GM19025 (cell line): ENCODE measurements at regions not wholly inside any gene's neighbourhood (a gene's known extent, or its start where the extent isn't known, plus 50 kb on each side); places are given as distances from the start of the nearest gene placed in this dataset.

ENCODE experiments used
- ATAC-seq: cut with Tn5 transposase; IDR thresholded peaks from one replicate; pipeline ENCODE4 v1.9.1; 2021; ENCODE audit warnings: mild to moderate bottlenecking, low read depth, moderate library complexity; ENCODE audit not compliant: unreplicated experiment

DNA sequence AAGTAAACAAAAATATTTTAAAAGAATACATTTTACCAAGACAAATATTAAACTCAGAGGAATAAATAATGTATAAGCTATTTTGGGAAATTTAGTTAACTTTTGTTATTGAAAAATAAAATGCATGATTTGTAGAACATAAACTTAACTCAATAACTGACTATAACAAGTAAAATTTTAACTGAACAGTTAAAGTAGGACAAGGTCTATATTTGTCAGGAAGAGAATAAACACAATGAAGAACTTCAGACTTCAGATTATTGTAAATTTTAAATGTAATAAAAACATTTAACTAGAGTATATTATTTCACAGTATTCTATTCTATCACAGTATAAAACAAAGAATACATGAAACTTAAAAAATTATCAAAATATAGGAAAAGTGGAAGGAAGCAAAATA lies 948.8 kb upstream of the USP15 start:
- ATAC-seq, result no peak

DNA sequence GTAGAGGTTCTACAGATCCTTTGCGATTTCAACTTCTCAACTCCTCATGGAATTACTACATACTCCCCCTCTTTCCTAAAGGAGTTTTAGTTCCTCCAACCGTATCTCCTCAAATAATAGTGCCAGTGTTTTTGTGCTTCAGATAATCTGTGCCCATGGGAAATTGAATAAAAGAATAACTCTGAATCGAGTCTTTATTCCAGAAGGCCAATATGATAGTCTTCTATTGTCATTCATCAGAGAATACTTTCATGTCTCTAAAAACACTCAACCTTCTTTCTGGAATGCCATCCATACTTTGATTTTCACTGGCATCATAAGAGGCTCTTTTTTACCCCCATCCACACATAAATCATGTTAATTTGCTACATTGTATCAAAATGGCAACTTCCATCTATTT lies 911.3 kb upstream of the USP15 start:
- no peak for ATAC-seq

DNA sequence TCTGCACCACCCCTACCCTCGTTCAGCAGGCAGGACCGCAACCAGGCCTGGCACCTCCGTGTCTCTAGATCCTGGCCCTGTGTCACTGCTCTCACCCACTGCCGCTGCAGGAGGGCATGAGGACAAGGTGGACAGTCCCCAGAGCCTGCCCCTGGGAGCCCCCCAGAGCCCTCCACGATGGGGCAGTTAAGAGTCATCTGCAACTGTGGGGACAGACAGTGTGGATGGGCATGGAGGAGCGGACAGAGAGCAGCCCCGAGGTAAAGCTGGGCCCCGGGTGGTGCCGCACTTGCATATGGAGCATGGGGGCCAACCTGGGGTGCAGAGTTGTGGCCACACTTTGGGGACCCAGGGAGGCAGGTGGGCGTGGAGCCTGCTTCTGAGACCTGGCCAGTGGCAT lies 905.1 kb upstream of the USP15 start:
- ATAC-seq, result no peak

DNA sequence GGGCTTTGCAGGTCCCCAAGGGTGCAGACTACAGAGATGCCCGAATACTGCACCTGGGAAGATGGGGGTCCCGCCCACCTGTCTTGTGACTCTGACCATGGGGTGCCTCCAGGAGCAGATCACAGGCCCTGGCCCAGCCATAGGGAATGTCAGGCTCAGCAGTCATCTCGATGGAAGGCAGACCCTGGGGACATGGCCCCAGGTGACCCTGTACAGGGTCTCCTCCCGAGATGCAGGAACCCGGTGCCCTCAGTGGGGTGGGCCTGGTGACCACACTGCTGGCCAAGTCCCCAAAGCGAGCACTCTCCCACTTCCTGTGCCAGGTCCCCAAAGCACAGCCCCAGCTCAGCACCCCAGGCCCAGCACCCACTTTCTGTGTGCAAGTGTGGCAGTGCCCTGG lies 903.7 kb upstream of the USP15 start:
- ATAC-seq, result no peak

DNA sequence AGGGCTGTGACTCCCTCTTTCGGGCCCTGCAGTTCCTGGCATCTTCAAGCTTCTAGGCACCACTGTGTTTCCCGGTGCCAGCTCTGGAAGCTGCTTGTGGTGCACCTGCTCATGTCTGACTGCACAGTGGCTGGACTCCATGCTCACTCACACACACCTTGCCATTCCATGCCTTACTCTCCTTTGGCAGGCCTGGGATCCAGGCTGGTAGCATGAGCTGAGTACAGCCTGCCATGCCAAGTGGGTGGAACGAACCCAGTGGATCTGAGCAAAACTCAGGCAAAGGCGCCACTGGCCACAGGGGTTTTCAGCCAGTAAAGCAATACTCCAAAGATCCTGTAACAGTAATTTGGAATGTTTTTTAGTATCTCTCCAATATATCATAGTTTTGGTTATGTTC lies 902.7 kb upstream of the USP15 start:
- ATAC-seq, result no peak

DNA sequence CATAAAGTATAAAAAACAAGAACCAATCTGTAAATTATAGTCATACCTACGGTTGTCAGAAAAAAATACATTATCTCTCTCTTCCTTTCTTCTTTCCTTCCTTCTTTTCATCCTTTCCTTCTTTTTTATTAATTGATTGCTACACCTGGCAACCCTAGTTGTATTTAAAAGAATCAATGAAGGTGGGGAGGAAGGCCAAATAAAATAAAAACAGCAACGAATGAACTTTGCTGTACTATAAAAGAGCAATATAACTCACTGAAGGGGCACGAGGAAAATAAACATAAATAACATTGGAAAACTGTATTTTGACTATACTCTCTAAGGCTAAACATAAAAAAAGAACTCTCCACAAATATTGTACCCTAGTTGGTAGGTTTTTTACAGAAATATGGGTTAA lies 898.2 kb upstream of the USP15 start:
- ATAC-seq, result no peak

DNA sequence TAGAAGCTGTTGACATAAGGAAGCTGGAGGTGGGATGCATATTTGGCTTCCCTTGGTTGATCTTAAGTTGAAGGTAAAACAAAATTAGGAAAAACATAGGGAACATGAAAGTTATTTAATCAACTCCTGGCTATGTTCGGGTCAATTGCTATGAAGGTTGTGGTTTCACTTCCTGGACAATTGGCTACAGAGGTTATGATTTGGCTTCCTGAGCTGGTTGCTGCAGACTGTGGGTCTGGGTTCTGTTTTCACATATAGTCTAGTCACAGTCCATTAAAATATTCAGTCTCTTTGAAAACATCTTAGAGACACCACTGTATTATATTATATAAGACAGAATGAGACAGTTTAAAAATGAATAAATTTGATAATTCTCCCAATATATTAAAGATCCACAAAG lies 895.2 kb upstream of the USP15 start:
- no peak for ATAC-seq

DNA sequence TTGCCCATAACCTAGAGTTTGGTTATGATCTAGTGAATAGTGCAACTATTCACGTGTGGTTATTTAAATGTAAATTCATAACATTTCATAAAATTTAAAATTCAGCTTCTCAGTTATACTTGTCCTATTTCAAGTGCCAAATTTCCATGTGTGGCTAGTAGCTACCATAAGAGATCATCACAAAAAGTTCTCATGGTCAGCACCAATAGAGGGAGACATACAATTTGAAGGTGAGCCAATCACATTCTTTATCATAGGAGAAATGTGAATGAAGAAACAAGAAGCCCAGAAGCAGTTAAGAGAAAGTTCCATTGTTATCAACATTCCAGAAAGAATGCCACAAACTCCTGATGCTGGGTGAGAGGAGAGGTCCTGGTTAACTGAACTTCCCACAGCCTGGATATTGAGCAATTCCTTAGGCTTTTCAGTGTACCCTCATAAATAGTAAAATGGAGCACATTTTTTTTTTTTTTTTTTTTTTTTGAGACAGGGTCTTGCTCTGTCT lies 892.9 kb upstream of the USP15 start:
- no peak for ATAC-seq

DNA sequence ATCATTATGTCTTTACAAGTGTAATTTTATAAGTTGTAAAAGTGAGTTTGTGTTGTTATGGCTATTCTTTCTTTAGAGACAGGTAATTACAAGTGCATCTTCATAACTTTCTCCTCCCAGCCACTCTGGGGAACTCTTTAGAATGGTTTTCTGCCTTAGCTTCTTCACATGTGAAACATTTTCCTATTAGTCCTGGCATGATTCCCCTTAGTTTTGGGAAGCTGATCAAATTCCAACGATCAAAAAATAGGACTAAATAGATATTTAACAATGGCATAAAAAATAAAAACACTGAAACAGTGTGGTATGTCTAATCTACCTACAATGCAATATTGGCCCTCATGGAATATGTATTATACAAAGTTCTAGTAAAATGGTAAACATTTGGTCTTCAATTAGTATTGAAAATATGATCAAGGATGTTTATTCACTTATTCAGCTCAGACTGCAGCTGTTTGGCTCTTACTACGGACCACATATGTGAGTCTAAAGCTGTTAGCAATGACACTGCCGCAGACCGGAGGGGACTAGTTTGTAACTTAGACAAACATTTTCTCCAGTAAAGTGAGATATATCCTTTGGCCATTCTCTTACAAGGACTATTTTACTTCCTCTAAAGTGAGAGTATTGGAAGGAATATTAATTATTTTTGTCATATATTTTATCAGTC lies 890.8 kb upstream of the USP15 start:
- ATAC-seq, result no peak

DNA sequence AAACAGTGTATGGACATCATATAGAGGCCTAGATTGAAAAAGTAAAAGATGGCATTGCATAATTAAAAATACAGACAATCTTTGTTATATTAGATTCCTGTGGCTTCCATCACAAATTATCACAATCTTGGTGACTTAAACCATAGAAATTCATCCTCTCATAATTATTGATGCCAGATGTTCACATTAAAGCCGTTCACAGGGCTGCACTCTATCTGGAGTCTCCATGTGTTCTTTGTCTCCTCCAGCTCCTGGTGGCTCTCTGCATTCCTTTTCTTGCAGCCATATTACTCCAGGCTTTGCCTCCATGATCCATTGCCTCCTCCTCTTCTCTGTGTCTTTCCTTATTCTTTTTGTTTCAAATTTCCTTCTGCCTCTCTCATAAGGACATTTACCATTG lies 875.7 kb upstream of the USP15 start:
- no peak for ATAC-seq

DNA sequence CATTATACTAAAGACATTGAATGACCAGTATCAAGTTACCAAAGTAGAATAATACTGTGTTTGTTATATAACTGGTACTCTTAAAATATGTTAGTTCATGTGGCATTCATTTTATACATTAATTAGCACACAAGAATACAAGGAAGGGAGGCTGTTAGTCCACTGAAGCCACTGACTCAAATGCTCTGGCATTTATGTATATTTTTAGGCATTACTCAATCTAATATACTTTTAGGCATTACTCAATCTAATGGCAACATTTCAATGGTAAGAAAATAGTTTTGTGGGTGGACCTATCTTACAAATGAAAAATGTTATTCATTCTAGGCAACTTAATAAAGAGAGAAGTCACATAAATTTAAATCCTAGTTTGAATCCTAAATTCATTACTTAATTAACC lies 874.4 kb upstream of the USP15 start:
- ATAC-seq, result no peak

DNA sequence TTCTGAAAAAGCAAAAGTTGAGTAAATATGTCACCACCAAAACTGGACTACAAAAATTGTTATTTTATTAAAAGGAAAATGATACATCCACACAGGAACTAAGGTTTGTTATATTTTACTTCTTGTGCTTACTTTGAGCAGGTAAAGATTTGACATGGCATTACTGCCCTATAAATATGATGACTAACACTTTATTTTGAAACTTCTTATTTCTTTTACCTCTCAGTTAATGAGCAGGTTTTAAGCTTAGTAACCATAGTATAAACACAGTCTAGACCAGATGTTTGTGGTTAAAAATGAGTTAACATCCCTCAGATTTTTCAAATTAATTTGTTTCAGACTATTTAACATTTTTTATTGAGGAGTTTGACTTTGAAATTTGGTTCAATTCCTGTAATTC lies 862.5 kb upstream of the USP15 start:
- ATAC-seq, result no peak

DNA sequence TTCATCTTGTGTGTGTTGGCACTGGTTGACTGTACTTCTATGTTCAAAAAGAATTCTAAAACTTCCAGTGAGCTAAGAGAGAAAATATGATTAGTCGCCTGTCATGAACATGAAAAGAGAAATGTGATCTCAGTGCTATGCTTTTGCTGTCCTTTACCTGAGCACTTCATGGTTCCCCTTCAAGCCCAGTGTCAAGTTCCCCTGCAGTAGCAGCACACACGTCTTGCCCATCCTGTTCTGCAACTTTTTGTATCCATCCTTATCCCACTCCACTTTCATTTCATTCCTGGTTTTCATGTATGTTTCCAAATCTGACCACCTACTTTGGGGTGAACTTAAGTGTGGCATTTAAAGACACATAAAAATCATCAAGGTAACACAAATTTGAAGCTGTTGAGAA lies 848.0 kb upstream of the USP15 start:
- ATAC-seq, result no peak

DNA sequence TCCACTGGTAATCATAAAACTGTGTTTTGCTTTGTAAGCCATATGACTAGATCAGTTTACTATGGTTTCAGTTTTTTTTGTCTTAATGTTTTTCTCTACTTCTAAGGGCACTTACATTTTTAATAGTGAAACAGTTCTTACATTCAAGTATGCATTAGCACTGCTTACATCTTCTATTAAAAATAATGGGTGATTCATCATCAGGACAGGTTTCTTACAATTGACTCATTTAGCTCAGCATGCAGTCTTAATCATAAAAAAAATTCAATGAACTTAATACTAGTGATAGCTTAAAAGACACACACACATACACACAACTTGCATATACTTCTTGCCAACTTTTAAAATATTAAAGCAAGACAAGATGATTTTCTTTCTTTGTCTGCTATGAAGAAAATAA lies 845.7 kb upstream of the USP15 start:
- no peak for ATAC-seq

DNA sequence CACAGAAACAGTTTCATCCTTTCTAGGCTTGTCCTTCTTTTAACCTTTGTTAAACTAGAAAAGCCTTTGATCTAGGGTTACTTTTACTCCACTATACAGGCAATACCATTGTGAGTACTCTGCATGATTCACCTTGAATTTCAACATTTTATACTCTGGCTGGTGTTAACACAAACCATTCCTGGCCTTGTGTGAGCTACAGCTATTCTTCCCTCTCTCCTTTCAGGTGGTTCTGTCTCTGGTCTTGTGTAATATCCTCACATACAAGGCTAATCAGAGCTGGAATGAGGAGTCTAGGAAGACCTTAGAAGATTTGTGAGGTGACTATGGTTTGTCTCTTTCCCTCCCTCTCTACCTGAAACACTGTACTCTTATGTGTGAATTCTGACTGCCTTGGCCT lies 837.4 kb upstream of the USP15 start:
- ATAC-seq, result no peak

DNA sequence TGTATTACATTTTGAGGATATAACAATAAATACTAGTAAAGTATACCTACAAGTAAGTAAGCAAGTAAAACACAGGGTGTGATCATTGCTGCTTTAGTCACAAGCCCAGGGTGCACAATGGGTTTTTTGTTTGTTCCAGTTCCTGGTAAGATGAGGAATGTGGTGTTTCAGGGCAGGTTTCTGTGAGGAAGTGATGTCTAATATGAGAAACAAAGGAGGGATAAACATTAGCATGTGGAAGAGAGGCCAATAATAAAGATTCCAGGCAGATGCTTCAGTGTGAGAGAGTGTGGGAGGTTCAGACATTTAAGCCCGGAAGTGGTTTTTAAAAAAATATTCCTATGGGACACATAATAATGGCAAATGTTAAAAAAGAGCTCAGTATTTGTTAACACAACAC lies 808.1 kb upstream of the USP15 start:
- ATAC-seq, result no peak

DNA sequence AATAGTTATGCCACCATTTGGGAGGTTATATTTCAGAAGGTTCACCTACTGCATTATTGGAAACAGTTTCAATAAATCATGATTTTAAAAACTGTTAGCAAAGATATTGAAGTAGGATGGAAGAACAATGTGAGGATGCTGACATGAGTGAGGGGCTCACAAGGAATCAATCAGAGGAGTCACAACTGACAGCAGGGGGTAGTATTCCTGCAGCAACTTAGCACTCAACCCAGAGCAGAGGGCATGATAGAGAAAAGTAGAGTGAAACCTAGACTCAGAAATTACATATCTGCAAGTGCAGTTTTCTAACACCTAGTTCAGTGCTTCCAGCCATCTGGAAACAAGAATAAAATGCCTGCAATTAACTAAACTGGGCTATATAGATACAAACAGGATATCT lies 772.5 kb upstream of the USP15 start:
- no peak for ATAC-seq

DNA sequence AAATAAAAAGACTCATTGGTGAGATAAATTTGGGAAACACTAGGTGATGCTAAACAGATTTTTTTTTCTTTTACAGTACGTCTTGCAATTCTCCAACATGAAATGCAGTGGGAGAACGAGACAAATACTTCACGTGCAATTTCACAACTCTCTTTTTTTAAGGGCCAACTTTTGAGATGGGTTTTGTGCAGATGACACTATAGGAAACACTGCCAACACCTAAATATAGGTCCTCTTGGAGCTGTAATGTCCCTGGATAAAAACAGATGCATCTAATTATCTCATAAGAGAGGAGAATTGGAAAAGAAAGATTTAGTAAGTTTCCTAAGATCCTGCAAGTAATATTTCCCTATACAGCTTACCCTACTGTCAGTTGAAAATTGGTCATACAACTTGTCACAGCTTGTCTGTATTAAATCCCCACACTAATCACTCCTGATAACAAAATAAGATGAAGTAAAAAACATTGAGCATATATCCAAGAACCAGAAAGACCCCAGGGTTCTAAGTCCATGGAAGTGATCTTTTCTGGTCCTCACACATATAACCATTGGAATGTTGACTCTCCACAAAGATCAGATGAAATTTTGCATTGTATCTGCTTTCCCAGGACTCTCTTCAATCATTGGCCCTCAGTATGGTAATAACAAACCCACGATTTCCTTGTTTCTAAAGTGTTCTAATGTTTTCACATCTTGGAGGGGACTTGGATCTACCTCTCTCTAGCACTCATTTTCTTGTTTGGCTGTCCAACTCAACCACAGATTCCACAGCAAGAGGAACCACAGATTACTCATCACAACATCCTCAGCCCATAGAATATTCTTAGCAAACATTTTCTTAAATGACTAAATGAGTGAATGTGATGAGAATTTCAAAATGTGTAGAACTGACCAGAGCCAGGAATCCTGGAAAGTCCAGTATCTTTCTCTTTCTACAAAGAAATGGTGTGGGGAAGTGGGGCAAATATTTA lies 769.4 kb upstream of the USP15 start:
- ATAC-seq, result no peak

DNA sequence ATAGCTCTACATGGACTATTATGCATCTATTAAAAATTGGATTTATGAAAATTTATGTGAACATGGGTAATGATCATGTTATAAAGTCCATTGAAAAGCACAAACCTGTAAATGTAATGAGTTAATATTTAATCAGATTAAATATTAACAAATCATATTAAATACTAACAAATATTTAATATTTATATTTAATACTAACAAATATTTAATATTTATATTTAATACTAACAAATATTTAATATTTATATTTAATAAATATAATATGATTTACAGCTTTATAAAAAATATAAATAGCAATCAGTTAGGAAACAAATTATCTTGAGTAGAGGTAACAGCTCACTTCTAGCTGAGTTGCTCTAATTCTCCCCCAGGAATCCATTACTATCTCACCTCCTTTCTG lies 758.0 kb upstream of the USP15 start:
- ATAC-seq, result no peak

DNA sequence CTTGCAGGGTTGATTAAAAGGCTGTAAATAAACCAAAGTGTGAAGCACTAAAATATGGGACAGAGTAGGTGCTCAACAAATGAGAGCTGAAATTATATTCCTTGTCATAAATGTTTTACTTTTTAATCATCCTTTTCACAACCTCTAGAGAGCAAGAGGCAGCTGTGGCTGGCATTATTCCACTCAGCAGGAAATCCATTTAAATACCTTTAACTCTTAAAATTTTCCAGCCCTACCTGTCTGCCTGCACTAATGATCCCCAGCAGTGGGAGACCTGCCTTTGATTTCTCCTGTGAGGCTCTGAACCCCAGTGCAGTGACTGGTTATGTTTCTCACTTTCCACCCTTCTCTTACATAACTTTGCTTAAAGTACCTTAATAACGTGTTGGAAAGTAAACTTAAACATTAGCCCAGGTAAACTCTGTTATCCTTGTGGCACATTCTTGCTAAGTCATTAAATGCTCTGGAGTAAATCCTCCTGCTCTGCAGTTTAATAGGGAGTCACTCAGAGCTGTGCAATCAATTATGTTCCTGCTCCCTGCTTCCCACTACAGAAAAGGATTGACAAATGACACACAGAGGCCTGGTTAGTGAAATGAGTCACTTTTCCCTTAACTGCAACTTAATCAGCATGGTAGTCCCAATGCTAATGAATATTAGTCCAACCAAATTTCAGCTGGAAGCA lies 755.7 kb upstream of the USP15 start:
- no peak for ATAC-seq

DNA sequence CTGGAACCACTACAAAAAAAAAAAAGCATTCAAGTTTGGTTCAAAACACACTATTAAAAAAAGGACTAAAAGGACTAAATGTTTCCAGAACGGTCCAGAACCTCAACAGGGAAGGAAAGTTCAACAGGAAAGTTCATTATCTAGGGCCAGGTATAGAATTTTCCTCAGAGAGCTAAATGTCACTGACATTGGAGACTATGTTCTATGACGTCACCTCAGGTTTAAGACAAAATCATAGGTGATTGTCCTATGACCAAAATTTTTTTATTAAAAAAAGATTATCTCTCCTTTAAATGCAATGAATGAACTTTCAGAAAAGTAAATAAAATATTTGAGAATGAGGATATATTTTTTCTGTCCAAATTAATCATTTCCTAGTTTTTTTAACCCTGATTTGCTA lies 746.7 kb upstream of the USP15 start:
- ATAC-seq, result no peak
